GM18507 (cell line): ENCODE measurements at regions not wholly inside any gene's neighbourhood (a gene's known extent, or its start where the extent isn't known, plus 50 kb on each side); places are given as distances from the start of the nearest gene placed in this dataset.
"Not testable (repeated sequence)": the region's sequence is repeated elsewhere in the genome, so short reads cannot be mapped to it uniquely, and the experiment has no call there.

Experiments
- DNase-seq: peaks from one replicate; pipeline ENCODE4 v3.0.0; 2011; ENCODE audit warnings: low read depth; ENCODE audit not compliant: insufficient read length; ENCODE audit errors: extremely low spot score
- FAIRE-seq: peaks from 2 replicates; lab custom pipeline; 2011; peaks lifted over from hg19 to GRCh38; lab: Jason Lieb, UNC

DNA sequence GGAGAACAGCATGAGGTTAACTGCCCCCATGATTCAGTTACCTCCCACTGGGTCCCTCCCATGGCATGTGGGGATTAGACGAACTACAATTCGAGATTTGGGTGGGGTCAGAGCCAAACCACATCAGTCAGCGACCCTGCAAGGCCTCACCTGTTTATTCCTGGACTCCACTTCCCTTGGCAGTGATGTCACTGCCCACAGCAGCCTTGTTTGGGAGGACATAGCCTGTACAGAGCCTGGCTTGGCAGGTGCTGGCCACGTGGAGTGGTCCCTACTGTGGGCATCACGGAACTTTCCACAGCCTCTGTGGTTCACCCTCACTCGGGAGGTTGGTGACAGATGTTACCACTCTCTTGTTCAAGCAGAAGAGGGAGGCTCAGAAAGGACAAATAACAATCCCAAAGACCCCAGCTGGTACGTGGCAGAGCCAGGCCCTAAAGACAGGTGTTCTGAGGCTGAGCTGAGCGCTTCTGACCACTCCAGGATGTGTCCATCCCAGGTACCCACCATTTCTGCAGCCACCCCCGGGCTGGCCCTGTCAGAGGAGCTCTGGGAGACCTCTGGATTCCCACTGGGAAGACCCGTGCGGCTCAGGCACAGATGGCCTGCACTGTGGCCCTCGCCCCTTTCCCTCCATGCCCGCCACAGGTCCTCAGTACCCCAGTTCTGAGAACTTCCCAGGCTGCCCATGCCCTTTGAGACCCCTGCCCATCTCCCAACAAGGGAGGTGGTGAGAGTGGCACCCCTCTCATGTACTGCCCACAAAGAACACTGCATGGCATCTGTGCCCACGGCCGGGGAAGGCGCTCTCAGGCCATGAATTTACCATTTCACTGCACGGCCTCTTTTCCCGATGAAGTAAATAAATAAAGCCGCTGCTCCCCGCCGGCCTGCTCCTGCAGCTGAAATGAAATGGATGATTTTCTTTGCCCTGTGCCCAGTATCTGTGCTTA lies 605.8 kb downstream of the TBC1D22A start:
- no peak for FAIRE-seq
- no peak for DNase-seq

DNA sequence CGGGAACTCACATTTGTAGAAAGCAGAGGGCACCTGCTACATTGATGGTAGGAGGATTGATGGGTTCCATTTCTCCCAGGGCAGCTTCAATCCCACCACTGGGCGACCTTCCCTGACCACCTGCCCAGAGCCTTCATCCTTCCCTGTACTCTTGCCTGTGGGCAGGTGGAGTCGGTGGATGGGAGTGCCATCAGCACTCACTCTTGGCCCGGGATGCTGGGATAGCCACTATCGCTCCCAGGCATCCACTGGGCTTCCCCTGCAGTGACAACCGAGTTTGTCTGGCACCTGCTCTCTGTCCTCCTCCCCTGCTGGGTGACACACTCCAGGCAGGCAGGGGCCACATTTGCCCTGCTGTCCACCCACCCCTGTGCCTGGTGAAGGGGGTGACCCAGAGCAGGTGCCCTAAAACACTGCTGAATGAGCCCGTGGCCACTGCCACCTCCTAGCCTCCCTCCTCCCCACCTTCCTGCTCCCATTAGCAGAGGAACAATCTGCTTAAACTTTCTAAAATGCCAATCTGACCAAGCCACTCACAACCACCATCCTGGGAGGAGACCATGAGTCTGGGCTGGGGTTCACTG lies 604.7 kb downstream of the TBC1D22A start:
- FAIRE-seq (no peak), DNase-seq (no peak)

DNA sequence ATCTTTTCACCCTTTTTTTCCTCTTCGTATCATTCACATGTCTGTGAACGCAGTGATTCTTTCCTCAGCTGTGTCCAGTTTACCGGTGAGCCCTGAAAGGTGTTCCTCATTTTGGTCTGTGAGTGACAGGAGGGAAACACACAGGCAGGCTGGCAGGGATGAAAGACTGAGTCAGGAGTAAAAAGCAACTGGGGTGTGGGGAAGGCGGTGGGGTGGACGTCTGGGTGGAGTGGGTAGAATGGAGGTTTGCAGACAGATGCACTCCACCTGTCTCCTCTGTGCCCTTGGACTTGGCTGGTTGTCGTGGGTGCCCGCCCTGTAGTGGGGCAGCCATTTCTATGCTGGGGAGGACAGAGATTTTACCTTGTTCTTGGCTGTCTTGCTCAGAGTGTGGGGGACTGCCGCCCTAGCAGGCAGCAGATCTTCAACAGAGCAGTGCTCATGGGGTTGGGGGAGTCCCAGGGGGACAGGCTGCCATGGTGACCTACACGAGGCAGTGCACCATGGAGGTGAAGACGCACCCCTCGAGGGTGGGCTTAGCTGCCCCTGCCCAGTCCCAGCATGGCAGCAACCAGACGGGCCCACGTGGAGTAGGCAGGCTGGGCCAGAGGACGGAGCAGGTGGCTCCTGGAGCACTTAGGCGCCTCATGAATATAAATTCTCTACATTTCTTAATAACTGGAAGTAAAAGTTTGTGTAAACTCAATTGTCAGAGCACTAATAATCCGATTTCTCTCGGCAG lies 603.7 kb downstream of the TBC1D22A start:
- DNase-seq (no peak), FAIRE-seq (no peak)

DNA sequence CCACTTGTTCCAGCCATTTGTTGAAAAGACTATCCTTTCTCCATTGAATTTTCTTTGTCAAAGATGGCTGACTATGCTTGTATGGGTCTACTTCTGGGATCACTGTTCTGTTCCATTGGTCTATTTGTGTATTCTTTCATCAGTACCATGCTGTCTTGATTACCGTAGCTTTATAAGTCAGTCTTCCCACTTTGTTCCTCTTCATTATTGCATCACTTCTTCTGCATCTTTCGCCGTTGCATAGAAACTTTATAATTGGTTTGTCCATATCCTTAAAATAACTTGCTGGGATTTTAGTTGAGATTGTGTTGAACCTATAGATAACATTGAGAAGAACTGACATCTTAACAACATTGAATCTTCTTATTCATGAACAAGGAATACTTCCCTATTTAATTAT lies 598.8 kb downstream of the TBC1D22A start:
- FAIRE-seq (no peak), DNase-seq (no peak)

DNA sequence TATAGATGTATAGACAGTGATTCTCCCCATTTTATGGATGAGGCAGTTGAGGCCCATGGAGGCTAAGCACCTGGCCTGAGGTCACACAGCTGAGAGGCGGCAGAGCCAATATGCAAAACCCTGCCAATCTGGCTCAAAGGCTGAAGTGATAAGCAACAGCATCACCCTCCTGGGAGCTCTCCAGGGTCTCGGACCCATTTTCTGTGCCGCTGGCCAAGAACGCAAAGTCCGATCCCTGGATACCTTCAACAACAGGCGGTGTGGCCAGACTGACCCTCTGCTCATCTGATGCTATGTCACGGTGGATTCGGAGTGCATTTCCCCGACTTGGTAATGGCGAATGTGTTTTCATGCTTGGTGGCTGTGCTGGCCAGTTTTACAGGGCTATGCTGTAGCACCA lies 595.0 kb downstream of the TBC1D22A start:
- FAIRE-seq: no peak
- DNase-seq: no peak

DNA sequence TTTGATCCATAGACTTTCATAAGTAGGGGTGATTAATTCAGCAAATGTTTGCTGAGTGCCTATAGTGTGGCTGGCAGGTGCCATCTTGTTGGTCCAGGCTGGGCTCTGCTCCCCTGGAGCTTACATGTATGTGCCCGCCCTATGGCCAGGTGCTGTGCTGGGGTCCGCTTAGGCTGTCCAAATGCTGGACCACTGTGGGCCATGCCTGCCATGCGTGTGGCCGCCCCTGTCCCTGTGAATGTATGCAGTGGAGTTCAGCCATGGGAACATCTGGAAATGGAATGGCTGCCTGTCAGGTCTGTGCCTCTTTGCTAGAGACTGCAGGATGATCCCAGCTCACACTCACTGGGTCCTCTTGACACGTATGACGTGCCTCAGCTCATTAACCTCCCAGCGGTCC lies 594.6 kb downstream of the TBC1D22A start:
- no peak for DNase-seq
- FAIRE-seq: no peak

DNA sequence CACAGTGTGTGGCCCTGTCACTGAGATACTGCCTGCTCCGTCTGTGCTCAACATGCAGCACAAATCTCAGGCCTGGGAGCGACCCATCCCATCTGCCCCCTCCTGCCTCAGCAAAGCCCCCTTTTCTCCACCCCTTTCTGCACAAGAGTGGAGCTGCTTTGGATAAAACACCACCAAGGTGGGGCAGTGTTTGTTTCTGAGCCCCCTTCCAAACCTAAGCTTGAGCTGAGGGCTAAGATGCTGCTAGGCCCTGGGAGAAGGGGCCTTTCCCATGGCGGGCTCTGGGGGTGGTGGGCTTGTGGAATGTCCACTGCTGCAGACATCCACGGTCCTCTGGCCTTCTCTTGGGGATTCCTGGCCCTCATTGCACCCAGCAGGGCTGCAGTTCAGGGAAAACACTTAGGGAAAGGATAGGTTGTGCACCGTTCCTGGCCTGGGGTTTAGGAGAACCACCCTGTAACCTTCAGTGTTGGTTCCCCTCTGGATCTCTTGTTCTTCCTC lies 594.1 kb downstream of the TBC1D22A start:
- DNase-seq (no peak), FAIRE-seq (no peak)

DNA sequence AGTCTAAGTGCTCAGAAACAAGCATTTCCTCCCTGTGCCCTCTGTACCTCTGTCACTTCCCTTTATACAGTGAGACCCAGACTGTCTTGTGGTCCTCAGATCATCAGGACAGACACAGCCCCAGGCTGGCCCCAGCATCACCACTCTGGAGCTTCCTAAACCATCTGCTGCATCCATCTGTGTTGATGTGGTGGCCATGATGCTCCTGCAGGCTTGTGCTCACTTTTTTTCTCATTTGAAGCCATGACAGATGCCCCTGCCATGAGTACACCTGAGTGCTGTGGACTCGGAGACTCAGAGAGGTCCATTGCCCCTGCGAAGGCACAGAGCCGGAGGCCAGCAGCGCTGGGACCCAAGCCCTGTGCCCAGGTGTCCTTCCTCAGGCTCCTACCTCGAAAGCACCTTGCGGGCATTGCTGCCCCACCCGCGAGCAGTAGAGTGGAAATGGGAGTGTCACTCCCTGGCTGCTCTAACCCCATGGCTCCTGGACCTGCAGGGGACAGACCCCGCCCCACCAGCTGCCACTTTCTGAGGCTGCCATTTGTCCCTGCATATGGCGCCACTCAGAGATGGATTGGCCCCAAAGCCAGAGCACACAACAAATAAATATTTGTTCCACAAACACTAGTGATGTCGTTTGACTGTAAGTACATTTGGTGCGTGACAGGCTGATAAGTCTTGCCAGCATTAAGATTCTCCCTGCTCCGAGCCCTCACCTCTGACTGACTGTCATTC lies 593.5 kb downstream of the TBC1D22A start:
- DNase-seq: no peak
- no peak for FAIRE-seq

DNA sequence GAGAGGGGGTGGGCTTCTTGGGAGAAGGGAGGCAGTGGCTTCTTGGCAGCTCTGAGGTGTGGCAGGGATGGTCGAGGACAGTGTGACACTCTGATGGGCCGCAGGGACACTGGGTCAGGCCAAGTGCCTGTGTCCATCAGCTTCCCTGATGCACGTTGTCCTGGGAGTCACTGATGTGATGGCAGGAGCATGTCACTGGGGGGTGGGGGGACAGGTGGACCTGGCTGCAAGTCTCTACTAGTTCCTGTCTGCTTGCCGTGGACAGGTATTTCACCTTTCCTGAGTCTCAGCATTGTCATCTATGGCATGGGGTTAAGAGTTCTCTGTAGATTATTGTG lies 592.9 kb downstream of the TBC1D22A start:
- FAIRE-seq (no peak), DNase-seq (no peak)

DNA sequence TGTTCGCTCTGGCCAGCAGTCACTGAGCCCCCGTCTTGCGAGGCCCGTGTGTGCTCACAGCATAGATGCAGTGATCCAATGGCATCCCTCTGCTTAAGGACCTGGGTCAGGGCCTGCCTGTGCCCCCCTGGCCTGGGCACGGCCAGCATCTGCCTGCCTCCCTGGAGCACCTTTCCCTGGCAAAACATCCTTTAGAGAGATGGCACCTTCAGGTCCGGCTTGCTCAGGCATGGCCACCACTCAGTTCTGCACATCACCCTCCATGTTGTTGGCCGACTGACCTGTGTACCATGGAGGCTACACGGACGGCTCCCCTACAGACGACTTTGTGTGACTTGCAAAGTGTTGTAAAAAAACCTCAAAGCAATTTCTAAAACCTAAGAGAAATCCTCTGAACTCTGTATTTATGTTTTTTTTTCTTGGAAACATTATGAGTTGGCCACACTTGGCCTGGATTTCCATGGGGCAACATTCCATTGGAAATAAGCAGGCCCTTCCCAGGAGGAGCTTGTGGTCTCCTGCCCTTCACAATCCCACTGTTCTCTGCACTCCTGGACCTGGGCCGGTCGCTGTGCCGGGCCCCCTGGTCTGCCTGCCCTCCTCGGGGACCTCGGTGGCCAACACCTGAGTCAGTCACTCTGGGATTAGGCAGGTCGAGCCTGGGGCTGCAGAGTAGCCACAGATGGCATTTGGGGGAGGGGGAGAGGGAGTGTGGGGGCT lies 592.4 kb downstream of the TBC1D22A start:
- DNase-seq (no peak), FAIRE-seq (no peak)

DNA sequence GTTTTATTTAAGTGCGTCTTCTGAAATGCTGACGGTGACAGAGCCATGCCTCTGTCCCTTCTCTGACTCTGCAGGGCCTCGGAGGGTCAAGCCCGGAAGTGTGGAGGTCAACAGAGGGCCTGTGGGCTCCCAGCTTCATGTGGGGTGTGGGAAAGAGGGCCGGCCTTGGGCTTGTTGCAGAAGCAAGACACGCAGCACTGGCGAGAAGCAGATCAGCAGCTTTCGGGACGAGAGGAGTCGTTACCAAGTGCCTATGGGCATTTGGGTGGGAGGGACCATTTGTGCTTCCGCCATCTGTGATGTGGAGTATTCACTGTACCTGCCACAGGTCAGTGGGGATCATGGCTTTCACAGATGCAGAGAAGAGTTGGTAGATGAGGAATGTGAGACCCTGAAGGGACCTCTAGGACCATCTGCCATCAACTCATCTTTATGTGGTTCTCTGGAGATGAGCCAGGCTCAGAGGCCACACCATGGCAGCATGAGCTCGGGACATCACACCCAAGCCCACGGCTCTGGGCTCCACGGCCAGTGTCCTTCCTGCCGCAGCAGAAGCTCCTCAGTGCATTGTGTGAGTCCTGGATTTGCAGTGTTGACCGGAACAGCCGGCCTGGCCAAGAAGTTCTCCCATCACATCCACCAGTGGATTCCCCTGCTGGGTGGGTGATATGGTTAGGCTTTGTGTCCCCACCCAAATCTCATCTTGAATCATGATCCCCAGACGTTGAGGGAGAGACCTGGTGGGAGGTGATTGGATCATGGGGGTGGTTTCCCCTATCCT lies 590.7 kb downstream of the TBC1D22A start:
- no peak for DNase-seq
- FAIRE-seq: no peak

DNA sequence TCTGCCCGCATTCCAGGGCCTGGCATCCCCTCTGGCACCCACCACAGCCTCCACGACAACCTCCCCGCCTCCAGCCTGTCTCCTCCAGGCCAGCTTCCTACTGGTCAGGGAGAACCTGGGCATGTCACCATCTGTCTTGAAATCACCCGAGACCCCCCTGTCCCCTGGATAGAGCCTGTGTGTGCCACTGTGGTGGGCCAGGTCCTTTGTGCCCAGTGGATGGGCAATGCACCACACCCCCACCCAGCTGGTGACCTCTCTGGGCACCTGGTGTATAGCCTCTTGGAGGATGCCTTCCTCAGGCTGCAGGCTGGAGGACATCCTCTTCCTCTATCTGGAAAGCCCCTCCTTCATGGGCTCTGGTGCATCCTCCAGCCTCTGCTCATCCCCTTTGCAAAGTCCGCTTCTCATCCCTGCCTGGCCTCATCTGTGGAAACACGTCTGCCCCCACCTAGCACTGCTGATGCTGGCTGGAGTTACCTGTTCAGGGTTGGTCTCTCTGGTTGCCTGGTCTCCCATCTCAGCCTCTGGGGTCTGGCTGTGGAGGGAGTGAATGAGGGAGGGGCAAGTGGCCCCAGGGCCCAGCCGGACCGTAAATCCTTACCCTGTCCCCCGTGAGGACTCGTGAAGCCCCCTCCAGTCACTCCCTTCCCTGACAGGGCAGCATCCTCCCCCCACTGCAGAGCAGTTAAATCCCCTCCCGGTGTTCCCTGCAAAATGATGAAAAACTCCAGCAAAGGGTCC lies 589.6 kb downstream of the TBC1D22A start:
- no peak for FAIRE-seq
- no peak for DNase-seq

DNA sequence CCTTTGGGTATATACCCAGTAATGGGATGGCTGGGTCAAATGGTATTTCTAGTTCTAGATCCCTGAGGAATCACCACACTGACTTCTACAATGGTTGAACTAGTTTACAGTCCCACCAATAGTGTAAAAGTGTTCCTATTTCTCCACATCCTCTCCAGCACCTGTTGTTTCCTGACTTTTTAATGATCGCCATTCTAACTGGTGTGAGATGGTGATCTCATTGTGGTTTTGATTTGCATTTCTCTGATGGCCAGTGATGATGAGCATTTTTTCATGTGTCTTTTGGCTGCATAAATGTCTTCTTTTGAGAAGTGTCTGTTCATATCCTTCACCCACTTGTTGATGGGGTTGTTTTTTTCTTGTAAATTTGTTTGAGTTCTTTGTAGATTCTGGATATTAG lies 583.8 kb downstream of the TBC1D22A start:
- FAIRE-seq, DNase-seq: not testable (repeated sequence)

DNA sequence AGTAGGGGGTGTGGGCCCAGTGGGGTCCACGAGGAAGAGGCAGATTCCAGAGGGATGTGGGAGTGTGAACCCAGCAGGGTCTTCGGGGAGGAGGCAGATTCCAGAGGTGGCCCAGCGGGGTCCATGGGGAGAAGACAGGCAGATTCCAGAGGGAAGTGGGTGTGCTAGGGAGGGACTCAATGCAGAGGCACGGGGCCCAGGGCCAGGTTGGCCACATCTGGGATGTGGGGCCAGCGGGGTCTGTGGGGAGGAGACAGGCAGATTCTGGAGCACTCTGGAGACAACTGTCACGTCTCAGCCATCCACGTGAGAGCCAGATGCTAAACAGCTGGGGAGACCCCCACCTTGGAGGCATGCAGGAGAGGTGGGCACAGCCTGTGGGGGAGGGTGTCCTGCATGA lies 582.6 kb downstream of the TBC1D22A start:
- FAIRE-seq: no peak
- DNase-seq: no peak

DNA sequence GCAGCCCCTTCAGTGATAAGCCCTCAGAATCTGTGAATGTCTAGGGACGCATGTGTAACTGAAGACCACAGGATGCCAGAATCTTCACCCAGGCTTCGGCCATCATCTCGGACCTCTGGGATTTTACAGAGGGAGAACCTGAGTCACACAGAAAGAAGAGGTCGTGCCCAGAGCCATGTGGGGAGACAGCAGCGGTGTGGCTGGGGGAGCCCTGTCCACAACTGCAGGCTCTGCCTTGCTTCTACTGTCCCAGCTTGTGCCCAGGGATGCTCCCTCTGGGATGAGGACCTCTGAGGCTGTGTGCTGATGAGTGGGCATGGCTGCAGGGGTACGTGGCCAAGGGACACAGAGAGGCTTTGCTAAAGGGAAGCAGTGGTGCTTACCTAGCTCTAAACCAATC lies 582.0 kb downstream of the TBC1D22A start:
- FAIRE-seq: no peak
- no peak for DNase-seq

DNA sequence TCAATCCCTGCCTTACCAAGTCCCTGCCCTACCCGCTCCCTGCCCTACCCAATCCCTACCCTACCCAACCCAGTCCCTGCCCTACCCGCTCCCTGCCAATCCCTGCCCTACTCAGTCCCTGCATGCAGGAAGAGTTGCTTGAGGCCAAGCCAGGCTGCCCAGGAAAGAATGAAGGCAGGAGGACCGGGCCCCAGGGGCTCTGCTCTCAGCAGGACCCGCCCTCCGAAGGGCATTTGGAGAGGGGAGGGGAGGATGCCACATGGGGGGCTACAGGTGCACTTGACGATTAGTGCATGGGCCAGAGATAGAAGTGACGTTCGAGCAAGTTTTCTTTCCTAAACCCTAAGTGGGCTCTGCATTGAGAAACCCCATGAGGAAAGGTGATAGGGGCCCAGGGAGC lies 581.2 kb downstream of the TBC1D22A start:
- no peak for FAIRE-seq

DNA sequence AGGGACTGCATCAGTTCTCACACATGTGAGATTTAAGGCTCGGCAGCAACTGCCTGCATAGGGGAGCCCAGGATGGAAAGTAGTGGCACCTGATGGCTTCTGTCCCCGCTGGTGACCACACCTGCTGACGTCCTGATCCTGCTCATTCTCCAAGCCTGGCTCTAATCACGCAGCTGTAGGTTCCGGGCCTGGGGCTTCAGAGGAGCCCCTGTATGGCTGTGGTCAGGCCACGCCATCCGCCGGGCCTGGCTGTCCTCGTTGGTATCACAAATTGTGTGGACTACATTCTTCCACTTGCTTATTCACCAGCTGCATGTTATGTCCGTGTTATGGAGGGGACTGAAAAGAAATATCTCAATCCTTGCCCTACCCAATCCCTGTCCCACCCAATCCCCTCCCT lies 580.0 kb downstream of the TBC1D22A start:
- no peak for FAIRE-seq

More for the DNA sequence above, 581.2 kb downstream of the TBC1D22A start:
- no peak for DNase-seq

DNA sequence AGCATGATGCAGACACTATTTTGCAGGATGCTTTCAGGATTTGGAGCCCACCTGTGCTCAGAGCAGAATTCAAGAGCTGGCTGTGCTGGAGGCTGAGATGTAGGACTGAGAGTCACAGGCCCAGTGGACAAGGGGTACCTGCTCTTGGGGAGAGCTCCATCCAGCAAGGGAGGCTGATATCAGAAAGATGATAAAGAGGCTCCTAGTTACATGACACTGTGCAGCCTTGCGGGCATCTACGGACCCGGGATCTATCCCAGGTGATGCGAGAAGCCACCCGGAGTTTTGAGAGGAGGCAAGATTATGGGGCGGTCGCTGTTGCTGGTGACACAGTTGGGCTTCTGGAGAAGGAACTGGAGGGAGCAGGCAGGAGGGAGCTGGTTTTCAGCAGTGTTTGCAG lies 579.0 kb downstream of the TBC1D22A start:
- FAIRE-seq (no peak), DNase-seq (no peak)

More for the DNA sequence above, 580.0 kb downstream of the TBC1D22A start:
- no peak for DNase-seq
